ENCODE measurements at regions not wholly inside any gene's neighbourhood (a gene's known extent, or its start where the extent isn't known, plus 50 kb on each side); places are given as distances from the start of the nearest gene placed in this dataset.

DNA sequence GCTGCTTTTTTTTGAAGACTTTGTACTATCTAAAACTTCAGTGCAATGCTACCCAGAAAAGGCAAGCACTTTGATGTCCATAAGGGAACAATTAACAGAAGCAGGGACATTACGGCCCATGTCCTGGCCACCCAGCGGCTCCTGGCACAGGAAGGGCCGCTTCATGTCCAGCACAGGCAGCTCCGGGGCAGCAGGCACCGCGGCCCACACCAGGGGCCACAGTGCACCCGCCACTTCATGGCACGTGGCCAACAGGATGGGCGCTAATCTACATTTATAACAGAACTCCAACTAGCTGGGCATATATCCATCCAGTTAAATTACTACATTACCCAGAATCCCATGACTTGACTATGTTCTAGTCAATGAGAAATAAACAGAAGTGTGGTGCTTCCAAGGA, 198.2 kb upstream of the ID4 start:
- Mint-ChIP-seq H3K36me3 (ENCODE audit: low read depth) (no peaks in the 10 kb centered on the region), H3K4me1 (ENCODE audit: low read depth) (no peaks in the 10 kb centered on the region), H3K27ac (no peak overlapping the region), H3K27me3 (no peaks in the 10 kb centered on the region), H3K4me3 (no peak overlapping the region), H3K9me3 (no peaks in the 10 kb centered on the region)
- TF ChIP-seq, protein P1, sequence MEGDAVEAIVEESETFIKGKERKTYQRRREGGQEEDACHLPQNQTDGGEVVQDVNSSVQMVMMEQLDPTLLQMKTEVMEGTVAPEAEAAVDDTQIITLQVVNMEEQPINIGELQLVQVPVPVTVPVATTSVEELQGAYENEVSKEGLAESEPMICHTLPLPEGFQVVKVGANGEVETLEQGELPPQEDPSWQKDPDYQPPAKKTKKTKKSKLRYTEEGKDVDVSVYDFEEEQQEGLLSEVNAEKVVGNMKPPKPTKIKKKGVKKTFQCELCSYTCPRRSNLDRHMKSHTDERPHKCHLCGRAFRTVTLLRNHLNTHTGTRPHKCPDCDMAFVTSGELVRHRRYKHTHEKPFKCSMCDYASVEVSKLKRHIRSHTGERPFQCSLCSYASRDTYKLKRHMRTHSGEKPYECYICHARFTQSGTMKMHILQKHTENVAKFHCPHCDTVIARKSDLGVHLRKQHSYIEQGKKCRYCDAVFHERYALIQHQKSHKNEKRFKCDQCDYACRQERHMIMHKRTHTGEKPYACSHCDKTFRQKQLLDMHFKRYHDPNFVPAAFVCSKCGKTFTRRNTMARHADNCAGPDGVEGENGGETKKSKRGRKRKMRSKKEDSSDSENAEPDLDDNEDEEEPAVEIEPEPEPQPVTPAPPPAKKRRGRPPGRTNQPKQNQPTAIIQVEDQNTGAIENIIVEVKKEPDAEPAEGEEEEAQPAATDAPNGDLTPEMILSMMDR (IDR thresholded peaks at IDR 0.05): no peak
- Histone ChIP-seq H3K9me3 (ENCODE audit: control insufficient read depth in 1 of 2, insufficient read depth in 1 of 2, low read length in 2 of 2) (peaks cover 2 to 4% of the 10 kb centered on the region in 2 experiments), H3K4me1 (ENCODE audit: insufficient read depth, low read length) (no peaks in the 10 kb centered on the region), H3K27ac (ENCODE audit: low read depth in 1 of 2, low read length in 2 of 2) (no peak overlapping the region), H3K4me3 (ENCODE audit: low read length) (no peak overlapping the region), H3K27me3 (ENCODE audit: control insufficient read depth in 1 of 2, insufficient read depth in 2 of 2, low read length in 2 of 2) (no peaks in the 10 kb centered on the region), H3K36me3 (ENCODE audit: insufficient read depth, low read length) (no peaks in the 10 kb centered on the region)
- DNase-seq (no peak), ATAC-seq (ENCODE audit: poor library complexity) (no peak)
- CTCF ChIA-PET: no interaction called here
- intact Hi-C loops (cut with DNase I, micrococcal nuclease): no loop called here
- POLR2A ChIA-PET: no interaction called here

GRCh38 chr6:19643287-19643686, 193.9 kb upstream of the ID4 start:
- Histone ChIP-seq H3K27ac (ENCODE audit: low read depth in 1 of 2, low read length in 2 of 2) (no peak overlapping the region), H3K4me1 (ENCODE audit: insufficient read depth, low read length) (no peaks in the 10 kb centered on the region), H3K27me3 (ENCODE audit: control insufficient read depth in 1 of 2, insufficient read depth in 2 of 2, low read length in 2 of 2) (no peaks in the 10 kb centered on the region), H3K36me3 (ENCODE audit: insufficient read depth, low read length) (no peaks in the 10 kb centered on the region), H3K4me3 (ENCODE audit: low read length) (no peak overlapping the region), H3K9me3 (ENCODE audit: control insufficient read depth in 1 of 2, insufficient read depth in 1 of 2, low read length in 2 of 2) (peaks cover 4 to 6% of the 10 kb centered on the region in 2 experiments)
- TF ChIP-seq, protein P1 (IDR thresholded peaks at IDR 0.05): no peak
- no peak for DNase-seq
- intact Hi-C loops (cut with DNase I, micrococcal nuclease): no loop called here
- ChIA-PET POLR2A (no interaction called here), CTCF (no interaction called here)
- H3K27me3 Mint-ChIP-seq: no peaks in the 10 kb centered on the region
- no peak overlapping the region for H3K27ac Mint-ChIP-seq
- H3K4me3 Mint-ChIP-seq: no peak overlapping the region
- no peak for ATAC-seq (ENCODE audit: poor library complexity)
- no peaks in the 10 kb centered on the region for H3K4me1 Mint-ChIP-seq (ENCODE audit: low read depth)
- no peaks in the 10 kb centered on the region for H3K9me3 Mint-ChIP-seq
- H3K36me3 Mint-ChIP-seq (ENCODE audit: low read depth): no peaks in the 10 kb centered on the region

DNA sequence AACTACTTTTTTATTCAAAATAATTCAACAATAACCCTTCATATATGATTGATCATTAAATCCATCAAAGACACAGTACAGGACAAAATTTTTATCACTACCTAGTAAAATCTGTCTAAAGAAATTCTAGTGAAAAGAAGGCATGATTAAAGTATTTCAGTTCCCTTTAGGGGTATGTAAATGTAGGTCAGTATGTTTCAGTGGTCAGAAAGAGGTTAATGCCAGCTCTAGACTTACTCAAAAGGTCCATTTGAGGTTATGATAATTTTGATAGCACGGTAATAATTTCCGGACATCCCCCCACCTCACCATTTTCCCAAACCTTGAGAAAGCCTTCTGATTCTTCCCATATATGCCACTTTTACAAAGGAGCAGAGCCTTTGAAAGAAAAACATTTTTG, 193.5 kb upstream of the ID4 start:
- POLR2A ChIA-PET: no interaction called here
- Mint-ChIP-seq H3K36me3 (ENCODE audit: low read depth) (no peaks in the 10 kb centered on the region), H3K4me1 (ENCODE audit: low read depth) (no peaks in the 10 kb centered on the region)

More for the DNA sequence above, 193.5 kb upstream of the ID4 start:
- Histone ChIP-seq H3K4me1 (ENCODE audit: insufficient read depth, low read length) (no peaks in the 10 kb centered on the region), H3K9me3 (ENCODE audit: control insufficient read depth in 1 of 2, insufficient read depth in 1 of 2, low read length in 2 of 2) (peaks cover 4 to 6% of the 10 kb centered on the region in 2 experiments), H3K27me3 (ENCODE audit: control insufficient read depth in 1 of 2, insufficient read depth in 2 of 2, low read length in 2 of 2) (no peaks in the 10 kb centered on the region), H3K36me3 (ENCODE audit: insufficient read depth, low read length) (no peaks in the 10 kb centered on the region), H3K27ac (ENCODE audit: low read depth in 1 of 2, low read length in 2 of 2) (no peak overlapping the region), H3K4me3 (ENCODE audit: low read length) (no peak overlapping the region)
- Mint-ChIP-seq H3K27ac (no peak overlapping the region), H3K4me3 (no peak overlapping the region), H3K27me3 (no peaks in the 10 kb centered on the region), H3K9me3 (no peaks in the 10 kb centered on the region)
- CTCF ChIA-PET: no interaction called here
- intact Hi-C loops (cut with DNase I, micrococcal nuclease): no loop called here
- TF ChIP-seq, protein P1 (IDR thresholded peaks at IDR 0.05): no peak
- DNase-seq (no peak), ATAC-seq (ENCODE audit: poor library complexity) (no peak)

All from CD4-positive, alpha-beta T cell (primary cell).